GM21576 (cell line): ENCODE measurements at regions not wholly inside any gene's neighbourhood (a gene's known extent, or its start where the extent isn't known, plus 50 kb on each side); places are given as distances from the start of the nearest gene placed in this dataset.
"Not testable (repeated sequence)": the region's sequence is repeated elsewhere in the genome, so short reads cannot be mapped to it uniquely, and the experiment has no call there.

Source experiments
- ATAC-seq: cut with Tn5 transposase; IDR thresholded peaks from one replicate; pipeline ENCODE4 v1.9.1; 2021; ENCODE audit warnings: mild to moderate bottlenecking, moderate library complexity; ENCODE audit not compliant: unreplicated experiment

DNA sequence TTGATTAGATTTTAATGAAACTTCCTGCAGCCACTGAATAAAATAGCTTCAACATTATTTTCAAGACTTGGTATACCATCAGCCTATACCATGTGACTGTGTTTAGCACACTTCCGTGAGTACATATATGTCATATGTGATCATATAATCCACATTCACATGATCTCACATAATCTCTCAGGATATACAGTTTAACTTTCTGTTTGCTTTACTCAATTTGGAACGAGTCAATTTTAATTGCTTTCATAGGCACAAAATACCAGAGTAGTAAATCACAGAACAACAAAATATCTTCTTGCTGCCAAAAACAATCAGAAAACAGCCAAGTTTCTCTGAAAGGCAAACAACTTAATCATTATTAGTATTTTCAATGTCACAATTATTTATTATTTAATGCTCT is 731.1 kb upstream of the DIAPH2 start:
- no peak for ATAC-seq

DNA sequence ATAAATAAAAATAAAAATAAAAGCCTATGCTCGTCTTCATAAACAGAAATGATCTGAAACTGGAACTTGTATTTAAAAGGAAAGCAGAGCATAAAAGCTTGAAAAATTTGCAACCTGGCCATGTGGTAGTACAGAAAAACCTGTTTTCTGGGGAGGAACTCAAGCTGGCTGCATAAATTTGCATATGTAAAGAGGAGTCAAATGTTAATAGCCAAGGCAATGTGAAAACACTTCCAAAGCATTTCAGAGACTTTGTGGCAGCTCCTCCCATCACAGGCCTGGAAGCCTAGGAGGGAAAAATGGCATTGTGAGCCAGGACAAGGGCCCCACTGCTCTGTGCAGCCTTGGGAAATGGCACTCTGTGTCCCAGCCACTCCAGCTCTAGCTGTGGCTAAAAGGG is 727.9 kb upstream of the DIAPH2 start:
- ATAC-seq: no peak

DNA sequence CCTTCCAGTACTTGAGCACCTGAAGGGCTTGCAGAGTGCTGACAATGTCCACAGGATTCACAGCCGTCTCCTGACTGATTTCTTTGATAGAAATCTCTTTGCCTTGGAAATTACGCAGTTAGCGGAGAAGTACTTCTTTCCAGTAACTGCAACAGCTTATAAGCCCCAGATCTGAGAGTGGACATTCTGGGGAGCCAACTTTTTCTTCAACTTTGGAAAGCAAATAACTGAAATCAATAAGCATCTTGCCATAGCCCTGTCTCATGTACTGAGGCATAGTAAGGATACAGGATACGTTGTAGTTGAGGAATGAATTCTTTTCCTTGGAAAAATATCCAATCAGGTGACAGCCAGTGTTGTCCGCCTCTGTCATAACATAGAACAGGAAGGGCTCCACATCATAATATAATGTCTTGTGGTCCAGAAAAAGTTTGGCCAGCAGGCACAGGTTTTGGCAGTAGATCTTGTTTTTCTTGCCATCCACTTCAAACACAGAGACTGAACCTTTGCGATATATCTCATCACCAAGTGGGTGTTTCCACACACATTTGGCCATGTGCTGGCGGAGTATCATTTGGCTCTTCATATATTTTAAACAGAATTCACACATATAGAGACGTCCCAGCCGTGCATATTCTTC is 711.1 kb upstream of the DIAPH2 start:
- ATAC-seq: not testable (repeated sequence)

DNA sequence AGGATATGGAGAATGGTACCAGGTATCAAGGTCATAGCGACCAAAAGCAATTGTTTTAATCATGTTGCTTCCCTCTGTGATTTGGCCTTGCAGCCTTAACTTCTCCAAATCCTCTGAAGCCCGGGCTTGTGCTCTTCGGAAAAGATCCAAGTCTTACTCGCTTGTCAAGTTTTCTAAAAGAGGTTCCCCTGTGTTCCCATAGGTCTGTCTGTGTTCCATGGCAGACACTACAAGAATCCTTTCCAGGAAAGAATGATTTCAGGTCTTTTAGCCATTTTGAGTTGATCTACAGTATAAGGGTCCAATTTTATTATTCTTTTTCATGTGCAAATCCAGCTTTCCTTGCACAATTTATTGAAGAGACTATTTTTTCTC is 710.6 kb upstream of the DIAPH2 start:
- no peak for ATAC-seq

DNA sequence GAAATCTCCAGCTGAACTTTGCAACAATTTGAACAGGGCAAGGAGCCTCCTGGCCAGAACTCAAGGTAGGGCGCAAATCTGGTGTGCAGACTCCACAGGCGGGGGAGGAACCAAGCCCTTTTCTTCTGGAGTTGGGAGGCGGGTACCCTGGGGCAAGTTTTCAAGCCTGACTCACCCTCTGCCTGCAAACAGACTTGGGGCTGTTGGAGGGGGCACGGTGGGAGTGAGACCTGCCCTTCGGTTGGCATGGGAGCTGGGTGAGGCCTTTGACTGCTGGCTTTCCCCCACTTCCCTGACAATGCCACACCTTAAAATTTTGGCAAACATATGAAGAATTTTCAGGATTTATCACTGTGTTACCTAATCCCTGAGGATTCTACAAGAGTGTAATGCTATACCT is 709.8 kb upstream of the DIAPH2 start:
- ATAC-seq: no peak

DNA sequence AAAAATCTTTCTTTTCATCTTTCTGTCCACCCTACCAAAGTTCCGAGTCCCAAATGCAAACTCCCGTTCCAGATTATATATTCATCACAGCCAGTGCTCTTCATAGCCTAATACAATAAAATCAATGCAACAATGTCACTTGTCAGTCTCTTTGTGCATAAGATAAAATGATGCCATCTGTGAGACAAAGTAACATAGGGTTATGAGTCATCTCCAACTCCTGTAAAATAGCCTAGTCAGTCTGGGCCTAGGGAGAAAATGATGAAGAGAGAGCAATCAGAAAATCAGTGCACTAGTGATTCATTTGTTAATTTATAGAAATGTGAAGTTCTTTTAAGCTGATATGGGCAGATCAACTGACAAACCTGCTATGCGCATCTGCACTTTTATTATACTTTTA is 689.1 kb upstream of the DIAPH2 start:
- ATAC-seq: no peak

DNA sequence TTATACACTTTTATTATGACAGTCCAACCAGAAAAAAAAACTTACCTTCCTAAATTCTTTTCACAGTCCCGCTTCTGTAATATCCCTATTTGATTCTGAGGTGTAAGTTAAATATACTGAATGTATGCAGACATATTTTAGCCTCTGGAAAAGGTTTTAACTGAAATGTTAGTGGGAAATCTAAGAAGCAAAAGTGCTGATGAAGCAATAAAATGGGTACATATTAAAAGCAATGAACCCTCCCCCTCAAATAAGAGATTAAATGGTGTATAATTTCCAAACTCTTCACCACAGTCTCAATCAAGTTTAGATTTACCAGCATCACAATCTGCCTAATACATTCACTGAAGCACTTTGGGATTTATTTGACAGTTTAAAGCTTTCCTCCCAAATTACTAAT is 688.3 kb upstream of the DIAPH2 start:
- ATAC-seq: no peak

DNA sequence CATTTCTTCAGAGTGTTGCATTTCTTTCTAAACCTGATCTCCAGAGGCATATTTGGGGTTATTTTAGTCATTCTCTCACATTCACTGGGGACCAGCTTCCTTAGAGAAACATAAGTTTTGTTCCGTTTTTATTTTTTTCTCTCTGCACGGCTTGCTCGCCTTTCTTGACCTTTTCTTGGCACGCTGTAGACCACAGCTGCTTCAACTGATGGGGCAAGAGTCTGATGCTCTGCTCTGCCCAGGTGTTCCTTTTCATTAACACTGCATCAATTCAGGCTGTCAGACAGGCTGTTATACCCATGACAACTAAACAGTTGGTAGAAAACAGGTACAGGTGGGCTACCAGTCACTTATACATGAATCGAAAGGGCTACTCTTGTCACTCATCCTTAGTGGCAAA is 682.2 kb upstream of the DIAPH2 start:
- ATAC-seq: no peak

DNA sequence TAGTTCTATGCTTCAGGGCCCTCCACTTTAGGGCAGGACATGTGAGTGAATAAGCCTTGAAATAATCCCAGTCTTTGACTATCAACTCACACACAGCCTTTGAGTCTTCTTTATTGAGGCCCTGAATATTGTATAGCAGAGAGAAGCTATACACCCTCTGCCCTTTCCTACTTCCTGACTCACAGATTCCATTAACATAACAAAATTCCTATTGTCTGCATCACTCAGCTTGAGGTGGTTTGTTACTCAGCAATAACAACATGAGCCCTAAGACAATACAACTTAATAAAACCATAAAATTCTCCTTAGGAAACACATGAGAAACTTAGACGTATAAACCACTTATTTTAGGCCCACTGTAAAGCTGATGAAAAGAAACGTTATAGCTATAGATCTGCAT is 680.3 kb upstream of the DIAPH2 start:
- ATAC-seq: no peak

DNA sequence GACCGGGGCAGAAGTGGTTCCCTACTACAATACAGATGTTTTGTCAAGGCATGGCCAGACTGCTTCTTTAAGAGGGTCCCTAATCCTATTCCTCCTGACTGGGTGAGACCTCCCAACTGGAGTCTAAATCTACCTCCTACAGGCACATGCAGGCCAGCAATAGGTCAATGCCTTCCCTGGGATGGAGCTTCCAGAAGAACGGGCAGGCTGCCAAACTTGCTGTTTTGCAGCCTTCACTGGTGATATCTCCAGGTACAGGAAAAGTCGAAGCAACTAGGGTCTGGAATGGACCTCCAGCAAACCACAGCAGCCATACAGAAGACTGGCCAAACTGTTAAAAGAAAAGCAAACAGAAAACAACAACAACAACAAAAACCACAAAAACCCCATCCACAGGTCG is 678.4 kb upstream of the DIAPH2 start:
- no peak for ATAC-seq

DNA sequence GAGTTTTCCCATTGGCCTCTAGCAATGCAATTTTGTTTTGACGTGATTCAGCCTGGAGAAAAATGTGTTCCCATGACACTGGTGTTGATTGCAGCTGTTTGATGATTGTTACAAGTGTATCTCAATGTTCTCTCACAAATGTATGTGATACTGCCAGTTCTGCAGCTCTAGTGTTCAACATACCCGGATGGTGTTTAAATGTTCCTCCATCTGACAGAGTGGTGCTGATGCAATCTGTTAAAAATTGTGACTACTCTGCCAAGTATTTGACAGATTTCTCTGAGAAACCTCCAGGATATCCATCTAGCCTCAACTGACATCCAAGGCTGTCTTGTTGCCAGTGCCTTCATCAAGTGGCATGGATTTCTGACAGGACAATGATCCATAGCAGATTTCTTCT is 657.2 kb upstream of the DIAPH2 start:
- no peak for ATAC-seq

DNA sequence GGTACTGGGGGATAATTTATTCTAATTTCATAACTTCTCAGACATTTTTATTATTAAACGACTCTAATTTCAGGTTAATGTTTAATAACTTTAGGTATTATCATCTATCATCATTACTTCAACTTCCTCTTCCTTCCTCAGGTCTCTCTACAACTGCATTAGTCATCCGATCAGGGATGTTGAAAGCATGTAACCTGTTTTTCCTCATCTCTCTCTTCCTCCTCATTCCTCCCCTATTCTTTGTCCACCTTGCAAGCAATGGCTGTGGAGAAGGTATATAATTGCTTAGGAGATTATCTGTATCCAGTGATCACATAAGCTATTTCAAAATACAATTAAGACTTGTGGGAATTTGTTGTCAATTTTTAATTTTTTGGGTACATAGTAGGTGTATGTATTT is 632.6 kb upstream of the DIAPH2 start:
- ATAC-seq: no peak

DNA sequence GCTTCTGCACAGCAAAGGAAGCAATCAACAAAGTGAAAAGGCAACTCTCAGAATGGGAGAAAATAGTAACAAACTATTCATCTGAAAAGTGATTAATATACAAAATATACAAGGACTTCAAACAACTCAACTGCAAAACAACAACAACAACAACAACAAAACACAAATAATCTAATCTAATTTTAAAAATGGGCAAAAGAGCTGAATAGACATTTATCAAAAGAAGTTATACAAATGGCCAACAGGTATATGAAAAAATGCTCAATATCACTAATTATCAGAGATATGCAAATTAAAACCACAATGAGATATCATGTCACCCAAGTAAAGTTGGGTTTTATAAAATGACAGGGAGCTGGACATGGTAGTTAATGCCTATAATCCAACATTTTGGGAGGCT is 602.8 kb upstream of the DIAPH2 start:
- no peak for ATAC-seq

DNA sequence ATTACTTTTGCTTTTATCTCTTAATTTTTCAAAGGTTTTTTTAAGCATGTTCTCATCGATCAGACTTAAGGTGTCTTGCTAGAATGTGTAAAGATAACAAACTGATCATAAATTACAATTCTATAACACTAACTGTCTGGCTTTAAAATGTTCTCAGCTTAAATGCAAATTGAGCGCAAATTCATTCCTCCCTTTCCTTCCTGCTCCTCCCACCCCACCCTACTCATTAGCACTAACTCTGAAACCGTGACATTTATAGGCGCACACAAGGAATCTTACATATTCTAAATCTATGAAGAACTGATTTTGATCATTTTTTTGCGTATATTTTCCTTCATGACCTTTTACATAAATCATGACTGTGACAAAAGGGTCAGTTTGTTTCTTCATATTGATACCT is 590.0 kb upstream of the DIAPH2 start:
- no peak for ATAC-seq

DNA sequence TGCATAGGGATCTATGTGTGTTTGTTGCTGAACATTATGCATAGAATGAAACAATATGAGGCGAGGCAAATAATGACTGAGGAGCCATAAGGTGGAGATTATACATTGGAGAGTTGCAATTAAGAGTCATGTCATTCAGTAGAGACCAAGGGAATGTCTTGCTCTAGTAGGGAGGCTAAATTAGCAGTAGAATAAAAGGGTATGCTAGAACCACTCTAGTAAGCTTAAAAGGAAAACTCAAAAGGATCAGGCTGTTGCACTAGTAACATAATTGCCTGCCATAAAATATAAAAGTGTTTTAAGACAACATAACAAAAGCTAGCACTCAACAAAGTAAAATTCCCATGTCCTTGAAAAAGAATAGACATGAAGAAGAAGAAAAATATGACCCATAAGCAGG is 586.2 kb upstream of the DIAPH2 start:
- no peak for ATAC-seq

DNA sequence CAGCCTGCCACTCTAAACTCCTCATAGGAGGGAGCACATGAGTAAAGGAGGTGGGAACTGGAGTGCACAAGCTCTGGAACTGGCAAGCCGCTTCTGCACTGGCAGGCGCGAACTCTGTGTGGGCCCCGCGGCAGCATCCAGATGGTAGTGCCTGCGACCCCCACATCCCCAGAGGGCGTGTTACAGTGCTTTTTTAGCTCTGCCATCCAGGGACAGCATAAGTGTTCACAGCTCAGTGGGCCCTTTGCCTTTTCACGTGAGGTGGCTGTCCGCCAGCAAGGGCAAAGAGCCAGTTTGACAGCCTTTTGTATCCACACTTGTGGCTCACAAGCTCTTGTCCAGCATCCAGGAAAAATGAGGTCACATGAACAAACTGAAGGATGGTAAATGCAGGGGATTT is 581.6 kb upstream of the DIAPH2 start:
- ATAC-seq: no peak

DNA sequence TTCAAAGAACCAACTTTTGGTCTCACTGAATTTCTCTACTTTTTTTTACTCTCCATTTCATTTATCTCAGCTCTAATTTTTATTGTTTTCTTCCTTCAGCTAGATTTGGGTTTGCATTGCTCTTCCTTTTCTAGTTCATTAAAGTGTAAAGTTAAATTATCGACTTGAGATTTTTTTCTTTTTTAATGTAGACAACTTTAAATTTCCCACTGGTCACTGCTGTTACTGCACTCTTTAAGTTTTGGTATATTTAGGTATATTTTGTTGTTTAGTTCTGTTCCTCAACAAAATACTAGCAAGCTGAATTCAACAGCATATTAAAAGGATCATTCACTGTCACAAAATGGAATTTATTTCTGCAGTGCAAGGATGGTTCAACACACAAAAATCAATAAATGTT is 572.0 kb upstream of the DIAPH2 start:
- no peak for ATAC-seq

DNA sequence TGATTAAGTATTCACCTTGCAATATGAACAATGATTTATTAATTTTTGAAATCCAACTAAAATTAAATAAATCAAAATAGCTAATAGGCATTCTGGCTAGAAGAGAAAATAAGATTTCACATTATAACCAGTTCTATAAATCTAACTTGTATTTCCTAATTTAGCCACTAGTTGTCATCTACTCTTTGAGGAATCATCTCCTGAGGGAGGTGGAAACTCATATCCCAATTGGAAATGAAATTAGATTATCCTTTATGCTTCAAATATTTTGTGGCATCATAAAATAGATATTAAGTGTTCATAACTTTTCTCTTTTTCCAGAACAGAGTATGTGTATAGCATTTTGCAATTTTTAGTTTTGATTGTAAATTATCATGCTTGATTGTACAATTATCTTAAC is 558.5 kb upstream of the DIAPH2 start:
- ATAC-seq: no peak

DNA sequence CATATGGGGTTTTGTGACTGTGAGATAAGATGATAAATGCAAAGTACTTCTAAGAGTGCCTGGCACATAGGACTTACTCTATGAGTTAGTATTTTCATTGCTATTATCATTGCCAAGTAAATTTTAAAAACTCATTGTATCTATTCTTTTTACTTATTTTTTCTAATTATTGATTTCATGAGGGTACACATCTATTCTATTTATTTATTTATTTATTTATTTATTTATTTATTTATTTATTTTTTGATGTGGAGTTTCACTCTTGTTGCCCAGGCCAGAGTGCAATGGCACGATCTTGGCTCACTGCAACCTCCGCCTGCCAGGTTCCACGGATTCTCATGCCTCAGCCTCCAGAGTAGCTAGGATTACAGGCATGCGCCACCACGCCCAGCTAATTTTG is 556.6 kb upstream of the DIAPH2 start:
- ATAC-seq: not testable (repeated sequence)

DNA sequence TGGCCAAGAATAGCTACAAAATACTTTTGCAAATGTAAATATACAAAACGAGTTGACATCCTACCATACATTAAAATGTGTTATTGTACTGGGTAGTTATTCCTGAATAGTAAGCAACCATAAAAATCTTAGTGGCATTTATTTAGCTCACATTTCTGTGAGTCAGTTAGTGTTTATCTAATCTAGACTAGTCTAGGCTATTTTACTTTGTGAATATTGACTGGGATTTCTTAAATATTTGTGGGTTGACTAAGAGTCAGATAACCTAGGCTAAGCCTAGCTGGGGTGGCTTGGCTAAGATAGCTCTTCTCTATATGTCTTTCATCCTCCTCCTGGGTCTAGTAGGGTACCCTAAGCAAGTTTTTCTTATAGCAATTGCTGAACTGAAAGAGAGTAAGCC is 543.8 kb upstream of the DIAPH2 start:
- ATAC-seq: no peak

DNA sequence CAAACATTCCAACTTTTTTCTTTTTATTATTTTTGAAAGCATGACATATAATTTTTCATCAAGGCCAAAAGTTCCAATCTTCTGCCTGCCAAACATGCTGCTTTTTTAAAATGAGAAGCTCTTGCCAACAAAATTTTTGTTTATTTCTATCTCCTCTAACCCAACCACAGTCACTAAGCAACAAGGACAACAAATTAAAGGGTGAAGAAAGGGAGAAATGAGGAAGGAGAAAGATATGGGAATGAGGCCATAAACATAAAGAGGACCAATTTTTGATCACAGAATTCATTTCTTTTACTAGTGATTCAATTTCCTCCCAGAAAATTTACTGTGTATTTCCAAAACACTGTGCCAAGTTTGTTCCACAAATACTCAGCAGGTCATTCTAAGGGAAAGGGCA is 537.0 kb upstream of the DIAPH2 start:
- ATAC-seq: no peak

DNA sequence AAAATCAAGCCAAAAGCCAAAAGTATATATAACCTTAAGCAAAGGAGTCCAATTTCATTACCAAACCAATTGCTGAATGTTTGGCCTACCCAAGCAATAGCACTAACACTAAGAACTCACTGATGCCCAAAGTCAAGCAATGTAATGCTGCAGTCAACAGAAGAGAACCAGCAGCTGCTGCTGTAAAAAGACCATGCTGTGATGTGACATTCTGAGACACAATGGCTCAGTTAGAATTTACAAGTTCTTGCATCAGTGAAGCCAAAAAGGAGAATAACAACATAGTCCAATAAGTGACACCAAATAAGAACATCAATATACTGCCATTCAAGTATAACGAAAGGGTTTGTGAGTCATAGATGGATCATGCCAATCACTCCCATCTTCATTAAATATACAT is 514.0 kb upstream of the DIAPH2 start:
- no peak for ATAC-seq

DNA sequence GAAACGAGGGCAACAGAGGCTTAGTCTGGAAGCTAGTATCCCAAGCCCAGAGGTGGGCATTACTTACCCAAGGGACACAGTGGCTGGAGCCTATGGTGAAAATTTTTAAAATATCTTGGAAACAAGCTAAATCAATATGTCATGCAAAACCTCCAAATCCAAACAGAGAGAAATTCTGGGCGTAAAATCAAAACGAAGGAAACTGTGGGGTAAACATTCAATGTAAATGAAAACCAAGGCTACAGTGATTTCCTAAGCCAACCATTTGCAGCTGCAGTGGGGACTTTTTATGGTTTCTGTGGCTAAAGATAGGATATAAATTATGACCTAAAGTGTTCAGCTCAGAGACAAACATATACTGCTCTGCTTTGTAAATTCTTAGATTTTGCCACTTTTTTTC is 507.7 kb upstream of the DIAPH2 start:
- no peak for ATAC-seq

DNA sequence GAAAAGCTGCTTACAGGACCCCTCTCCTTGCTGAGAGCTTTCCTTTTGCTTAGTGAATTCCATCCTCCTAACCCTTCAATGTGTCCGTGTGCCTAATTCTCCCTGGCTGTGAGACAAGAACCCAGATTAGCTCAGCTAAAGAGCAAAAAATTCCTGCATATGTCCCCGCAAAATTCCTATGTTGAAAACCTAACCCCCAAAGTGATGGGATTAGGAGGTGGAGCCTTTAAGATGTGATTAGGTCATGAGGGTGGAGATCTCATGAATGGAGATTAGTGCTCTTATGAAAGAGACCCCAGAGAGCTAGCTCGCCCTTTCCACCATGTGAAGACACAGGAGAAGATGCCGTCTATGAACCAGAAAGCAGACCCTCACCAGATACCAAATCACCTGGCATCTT is 503.0 kb upstream of the DIAPH2 start:
- no peak for ATAC-seq
